ENCODE measurements at regions not wholly inside any gene's neighbourhood (a gene's known extent, or its start where the extent isn't known, plus 50 kb on each side); places are given as distances from the start of the nearest gene placed in this dataset.

DNA sequence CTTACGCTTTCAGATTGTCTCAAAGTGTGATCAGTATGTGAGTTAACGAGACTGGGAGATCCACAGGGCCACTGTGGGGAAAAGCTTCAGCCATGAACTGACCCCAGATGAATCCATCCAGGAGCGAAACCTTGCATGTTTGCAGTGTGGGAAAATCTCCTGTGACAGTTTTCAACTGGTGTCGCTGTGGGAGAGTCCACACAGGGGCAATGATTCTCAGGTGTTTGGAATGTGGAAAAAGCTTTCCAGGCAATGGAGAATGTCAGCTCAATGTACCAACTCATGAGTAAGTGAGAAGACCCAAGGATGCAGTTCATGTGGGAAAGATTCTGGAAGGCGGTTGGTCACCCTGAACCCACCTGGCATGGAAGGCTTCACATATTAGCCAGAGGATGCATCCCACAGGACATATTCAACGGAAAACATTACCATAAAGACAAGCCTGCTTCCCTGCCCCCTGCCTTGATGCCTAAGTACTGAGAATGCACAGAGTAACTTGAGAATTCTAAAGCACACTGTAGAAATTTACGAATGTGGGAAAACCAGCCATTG, 204.1 kb upstream of the BMPER start:
- no peak for DNase-seq

- DNase-seq: no peak
Measured at GRCh38 chr7:33701927-33702326, 203.4 kb upstream of the BMPER start.

DNA sequence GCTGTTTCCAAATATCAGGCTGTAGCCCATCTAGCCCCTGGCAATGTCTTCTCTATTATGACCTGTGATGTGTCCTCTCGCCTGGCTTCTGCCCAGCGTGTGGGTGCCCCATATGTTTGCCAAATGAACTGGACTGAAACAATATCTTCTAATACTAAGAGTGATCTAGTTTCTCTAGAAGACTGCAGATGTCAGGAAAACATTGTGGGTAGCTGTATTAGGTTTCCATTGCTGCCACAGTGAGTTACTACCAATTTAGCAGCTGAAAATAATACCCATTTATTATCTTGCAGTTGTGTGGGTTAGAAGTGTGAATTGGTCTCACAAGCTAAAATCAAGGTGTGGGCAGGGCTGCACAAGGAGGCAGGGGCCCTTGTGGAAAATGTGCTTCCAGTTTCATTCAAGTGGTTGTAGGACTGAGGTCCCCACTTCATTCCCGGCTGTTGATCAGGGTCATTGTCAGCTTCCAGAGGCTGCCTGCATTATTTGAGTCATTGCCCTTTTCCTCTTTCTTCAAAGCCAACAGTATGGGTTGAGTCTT, 202.8 kb upstream of the BMPER start:
- DNase-seq: no peak

DNA sequence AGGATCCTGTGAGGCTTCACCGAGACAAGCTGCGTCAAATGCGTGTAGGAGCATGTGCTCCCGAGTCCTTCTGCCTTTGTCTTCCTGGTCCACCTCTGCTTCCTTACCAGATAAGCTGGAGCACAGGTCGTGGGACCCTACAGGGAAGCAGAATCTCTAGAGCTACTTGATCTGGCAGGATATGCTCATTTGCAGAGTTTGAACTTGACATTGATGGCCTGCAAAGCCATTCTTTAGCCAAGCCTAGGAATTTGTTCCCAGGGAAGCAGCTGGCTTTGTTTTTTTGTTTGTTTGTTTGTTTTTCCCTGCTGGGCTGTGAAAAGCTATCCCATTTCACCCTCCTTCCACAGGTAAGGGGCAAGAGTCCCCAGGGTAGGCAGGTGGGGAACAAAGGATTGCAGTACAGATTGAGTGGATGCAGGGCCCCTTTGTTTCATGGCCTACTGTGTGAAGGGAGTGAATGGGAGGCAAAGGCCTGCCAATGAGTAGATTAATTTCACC, 200.0 kb upstream of the BMPER start:
- DNase-seq: no peak

GRCh38 chr7:33706186-33706585, 199.2 kb upstream of the BMPER start:
- DNase-seq: no peak

DNA sequence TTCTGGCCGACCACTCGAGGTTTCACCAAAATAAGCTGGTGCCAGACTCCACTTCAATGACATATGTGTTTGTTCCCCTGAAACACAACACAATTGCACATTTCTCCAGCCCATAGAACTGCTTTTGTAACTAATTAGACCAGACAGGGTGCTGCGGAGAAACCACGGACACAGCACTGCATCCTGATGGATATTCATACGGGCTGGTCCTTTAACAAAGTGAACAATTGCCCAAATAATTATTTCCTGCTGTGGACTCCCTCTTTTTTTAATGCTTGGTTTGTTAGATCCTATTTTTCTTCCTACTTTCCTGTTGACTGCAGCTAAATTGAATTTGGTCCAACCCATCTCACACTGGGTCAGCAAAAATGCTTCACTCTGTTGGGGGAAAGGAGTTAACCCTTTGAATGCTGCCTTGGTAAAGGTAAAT, 198.6 kb upstream of the BMPER start:
- DNase-seq: no peak

DNA sequence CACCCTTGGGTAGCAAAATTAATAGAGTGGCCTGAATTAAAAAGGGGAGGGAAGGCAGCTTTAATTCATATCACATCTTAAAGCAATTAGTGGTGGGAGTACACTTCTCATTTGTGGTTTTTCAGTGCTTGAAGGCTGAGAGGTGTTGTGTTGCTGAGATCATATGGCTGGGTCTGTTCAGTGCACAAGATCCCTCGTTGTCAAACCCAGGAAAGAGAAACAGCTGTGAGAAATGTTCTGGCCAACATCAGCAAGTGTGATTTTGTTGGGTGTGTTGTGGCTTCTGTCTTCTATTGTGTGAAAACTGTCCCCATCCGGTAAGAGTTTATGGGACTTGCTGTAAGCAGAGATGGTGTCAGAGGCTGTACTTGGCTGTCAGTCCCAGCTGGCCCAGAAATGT, 197.9 kb upstream of the BMPER start:
- DNase-seq: no peak

DNA sequence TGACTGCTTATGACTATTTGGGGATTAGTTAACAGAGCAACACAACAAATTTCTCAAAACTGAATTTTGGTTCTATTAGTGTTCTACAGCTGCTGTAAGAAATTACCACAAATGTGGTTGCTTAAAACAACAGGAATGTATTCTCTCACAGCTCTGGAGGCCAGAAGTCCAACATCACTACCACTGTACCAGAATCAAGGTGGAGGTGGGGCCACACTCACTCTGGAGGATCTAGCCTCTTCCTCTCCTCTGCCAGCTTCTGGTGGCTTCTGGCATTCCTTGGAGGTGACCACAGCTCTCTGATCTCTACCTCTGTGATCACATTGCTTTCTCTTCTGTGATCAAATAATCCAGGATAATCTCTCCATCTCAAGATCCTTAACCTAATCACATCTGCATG, 194.7 kb upstream of the BMPER start:
- DNase-seq: no peak

DNA sequence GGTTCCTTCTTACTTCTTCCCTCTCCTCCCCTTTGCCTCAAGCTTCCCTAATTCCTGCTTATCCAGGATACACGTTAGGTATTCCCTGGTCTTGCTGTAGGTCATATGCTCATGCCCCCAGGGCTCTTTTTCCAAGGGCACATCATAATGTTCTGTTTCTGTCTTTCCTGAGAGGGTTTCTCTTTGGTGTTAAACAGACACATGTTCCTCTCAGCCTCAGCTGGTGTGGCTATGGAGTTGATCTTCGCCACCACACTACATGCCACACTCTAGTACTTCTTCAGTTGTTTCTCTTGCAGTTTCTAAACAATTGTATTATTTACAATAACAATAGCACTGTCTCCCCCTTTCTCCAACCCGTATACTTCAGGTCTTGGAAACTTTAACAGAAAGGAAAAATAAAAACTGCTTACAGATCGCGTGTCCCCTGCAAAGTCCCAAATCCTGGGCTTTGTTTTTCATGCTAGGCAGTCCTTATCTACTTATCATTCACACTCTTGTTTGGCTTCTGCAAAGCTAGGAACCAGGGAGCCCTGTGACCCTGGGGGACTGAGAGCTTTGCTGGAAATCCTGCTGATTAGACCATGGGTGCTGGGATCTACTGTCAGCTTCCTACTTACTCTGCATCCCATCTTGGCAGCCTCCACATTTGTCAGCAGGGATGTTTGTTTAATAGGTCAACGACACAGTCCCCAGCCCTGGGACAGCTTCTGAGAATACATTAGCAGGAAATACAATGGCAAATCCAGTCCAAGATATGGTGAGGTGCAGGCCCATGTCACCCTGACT, 193.9 kb upstream of the BMPER start:
- no peak for DNase-seq

- DNase-seq: no peak
Measured at GRCh38 chr7:33712020-33712414, 193.3 kb upstream of the BMPER start.

- no peak for DNase-seq
Measured at GRCh38 chr7:33714208-33714607, 191.1 kb upstream of the BMPER start.

DNA sequence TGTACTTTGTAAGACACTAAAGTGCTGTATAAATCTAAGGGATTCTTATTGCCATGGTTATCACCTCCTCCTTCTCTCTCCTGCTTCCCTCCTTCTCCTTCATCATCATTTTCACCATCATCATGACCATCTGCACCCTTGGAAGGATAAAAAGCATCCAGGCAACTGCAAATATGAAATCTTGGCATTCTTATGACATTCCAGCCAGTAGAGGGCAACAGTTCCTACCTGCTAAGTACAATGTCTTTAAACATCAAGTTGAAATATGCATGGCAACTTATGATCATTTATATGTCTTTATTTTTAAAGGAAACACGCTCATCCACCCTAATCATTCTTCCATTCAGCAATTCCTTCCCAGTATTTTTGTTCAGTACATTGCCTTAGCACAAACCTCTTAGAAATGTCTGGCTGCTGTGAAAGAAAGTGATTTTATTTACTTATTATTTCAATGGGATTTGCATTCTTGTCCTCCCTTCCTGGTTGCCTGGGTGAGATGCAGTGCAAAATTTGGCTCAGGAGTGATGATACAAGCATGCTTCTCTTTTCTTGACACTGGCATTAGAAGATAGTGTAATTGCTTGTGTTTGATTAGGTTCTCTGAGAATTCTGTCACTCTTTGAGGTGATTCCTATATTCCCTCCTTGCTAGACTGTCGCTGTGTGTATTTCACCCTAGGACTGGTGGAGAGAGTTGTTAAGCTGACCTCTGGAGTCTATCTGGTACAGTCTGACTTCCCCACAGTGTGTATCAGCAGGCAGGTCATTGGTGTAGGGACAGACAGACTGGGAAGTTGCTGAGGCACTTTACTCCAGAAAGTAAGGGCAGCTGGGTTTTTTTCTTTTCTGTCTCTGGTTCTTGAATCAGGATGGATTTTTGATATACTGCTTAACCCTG, 188.5 kb upstream of the BMPER start:
- no peak for DNase-seq

DNA sequence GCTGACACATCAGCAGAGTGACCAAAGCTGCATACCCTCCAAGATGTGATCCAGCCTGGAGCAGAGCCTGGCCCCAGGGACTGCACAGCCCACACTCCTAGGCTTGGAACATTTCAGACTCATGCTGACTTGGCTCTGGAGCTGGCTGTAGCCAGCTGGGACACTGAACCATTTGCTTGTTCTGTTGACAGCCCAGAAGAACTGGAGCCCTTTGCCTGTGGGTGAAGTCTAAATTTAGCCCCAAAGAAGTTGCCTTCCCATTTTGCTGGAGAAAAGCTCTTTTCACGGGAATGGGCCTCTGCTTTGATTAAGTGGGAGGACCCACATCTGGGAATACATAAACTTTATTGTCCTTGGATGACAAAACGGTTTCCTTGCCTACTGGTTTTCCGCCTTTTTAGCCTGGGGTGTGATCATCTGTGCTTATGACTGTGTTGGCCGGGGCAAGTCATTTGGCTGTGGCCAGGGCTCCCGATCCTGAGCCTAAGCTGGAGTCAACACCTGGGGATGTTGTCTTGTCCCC, 186.2 kb upstream of the BMPER start:
- DNase-seq: no peak

GRCh38 chr7:33720139-33720538, 185.2 kb upstream of the BMPER start:
- DNase-seq: no peak

DNA sequence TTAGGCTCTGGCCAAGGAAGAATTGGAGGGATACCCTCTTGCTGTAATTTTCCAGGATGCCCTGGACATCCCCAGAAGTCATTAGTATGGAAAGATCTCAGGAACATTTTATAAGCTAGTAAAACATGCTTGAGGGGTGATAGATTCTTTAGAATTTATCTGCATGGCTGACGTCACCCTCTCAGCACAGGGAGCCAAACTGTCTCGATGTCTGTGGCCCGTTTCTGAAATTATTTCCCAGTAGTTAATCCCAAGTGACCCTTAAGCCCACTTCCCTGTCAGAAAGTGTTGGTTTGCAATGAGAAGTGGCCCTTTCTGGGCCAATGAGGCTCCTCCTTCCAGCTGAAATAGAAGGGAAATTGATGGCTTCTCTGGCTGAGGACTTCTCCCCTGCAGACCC, 184.5 kb upstream of the BMPER start:
- no peak for DNase-seq

- DNase-seq: no peak
Measured at GRCh38 chr7:33721895-33722294, 183.4 kb upstream of the BMPER start.

GRCh38 chr7:33722383-33723101, 182.8 kb upstream of the BMPER start:
- no peak for DNase-seq

- DNase-seq: no peak
Measured at GRCh38 chr7:33724201-33724600, 181.1 kb upstream of the BMPER start.

DNA sequence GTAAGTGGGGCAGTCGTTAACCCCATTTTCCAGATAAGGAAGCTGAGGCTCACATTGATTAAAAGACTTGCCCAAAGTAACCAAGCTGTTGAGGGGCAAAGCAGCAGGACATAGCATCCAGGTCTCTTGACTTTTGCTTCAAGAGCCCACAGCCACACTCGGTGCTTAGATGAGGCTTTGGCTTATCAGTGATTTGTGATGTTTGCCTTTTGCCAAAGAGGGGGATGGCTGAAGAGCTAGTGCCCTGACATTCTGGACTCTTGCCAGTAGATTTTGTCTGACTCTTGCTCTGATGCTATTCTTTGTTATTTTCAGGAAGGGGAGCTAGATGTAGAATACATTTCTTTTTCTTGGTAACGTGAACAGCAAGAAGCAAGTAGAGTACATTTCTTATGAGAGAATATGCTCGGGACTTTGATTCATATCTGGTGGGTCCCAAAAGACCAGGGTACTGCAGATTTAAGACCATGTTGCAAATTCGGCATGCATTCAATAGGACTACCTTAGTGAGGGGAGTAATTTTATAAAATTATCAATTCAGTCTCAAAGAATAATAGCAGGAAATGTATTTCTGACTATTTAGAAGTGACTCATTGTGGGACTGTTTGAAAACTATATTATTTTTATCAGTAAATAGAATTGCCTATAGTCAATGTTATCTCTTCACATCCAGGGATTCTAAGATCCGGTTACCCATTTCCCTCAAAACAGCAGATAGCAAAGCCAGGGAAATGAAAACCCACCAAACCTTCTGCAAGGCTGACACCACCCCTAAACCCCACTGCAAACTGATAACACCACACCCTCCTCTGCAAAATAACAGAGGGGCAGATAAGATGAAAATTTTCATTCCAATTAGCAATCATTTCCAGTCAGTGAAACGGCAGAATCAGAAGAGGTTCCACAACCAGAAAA, 180.0 kb upstream of the BMPER start:
- no peak for DNase-seq

DNA sequence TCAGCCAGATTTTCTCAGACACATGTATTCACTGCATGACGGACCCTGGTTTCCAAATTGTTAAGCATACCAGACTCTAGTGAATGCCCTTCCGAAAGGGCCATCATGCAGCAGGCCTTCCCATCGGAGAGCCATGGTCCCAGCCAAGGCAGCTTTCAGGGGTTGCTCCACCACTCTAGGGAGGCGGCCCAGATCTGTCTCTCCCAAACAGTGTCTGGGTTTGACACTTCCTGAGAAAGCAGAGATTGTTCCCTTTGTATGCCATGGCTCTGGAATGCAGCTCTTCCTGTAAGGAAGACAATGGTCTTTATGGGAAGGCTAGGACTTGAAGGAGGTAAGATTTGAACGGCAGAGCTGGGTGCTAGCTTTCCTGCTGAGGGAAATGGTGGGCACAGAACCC, 178.8 kb upstream of the BMPER start:
- no peak for DNase-seq

DNA sequence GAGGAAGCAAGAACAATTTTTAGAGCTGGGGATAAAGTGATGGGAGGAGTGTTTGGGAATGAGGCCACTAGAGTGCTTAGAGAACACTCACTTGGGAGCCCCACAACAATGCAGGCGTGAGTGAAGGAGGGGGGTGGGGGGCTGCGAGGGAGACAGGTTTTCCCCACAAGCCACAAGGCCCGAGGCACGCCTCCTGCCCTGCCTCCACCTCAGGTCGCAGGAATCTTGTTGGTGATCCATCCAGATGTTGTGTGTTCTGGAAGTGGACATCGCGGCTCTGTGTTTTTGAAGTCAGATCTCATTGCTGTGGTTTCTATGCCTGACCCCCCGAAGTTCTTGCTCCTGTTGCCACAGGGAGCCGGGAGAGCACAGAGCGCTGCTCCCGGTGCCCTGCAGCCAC, 178.0 kb upstream of the BMPER start:
- DNase-seq: no peak
